Stomach (tissue), 8 donors: ENCODE measurements at regions not wholly inside any gene's neighbourhood (a gene's known extent, or its start where the extent isn't known, plus 50 kb on each side); places are given as distances from the start of the nearest gene placed in this dataset.

Experiments
- DNase-seq, 2 donors: peaks; one replicate each; pipeline versions ENCODE4 v3.0.0 to v3.0.0-alpha.2; 2013 to 2019
- H3K27ac ChIP-seq, 5 donors: fragments of 200-600 bp in 4 of 5; sonication (generic) in 4 of 5; one replicate each; pipeline ENCODE4 v1.5.1; 2013 to 2019; ENCODE audit warnings: mild to moderate bottlenecking in 1 of 5, moderate library complexity in 1 of 5
- H3K27me3 ChIP-seq, 3 donors: fragments of 200-600 bp; sonication (generic); one replicate each; pipeline ENCODE4 v1.5.1; 2017 to 2019; ENCODE audit warnings: mixed run types in 1 of 3
- H3K36me3 ChIP-seq, 4 donors: fragments of 200-600 bp; sonication (generic); 1 replicate in 3 of 4; 2 replicates in 1 of 4; pipeline ENCODE4 v1.5.1; 2016 to 2019
- H3K4me1 ChIP-seq, 4 donors: fragments of 200-600 bp; sonication (generic); one replicate each; pipeline ENCODE4 v1.5.1; 2016 to 2019
- H3K4me3 ChIP-seq, 4 donors: fragments of 200-600 bp; sonication (generic) in 3 of 4; one replicate each; pipeline ENCODE4 v1.5.1; 2016 to 2019; ENCODE audit warnings: mild to moderate bottlenecking in 1 of 4
- H3K9me3 ChIP-seq, 4 donors: fragments of 200-600 bp; sonication (generic); one replicate each; pipeline ENCODE4 v1.5.1; 2016 to 2019
- EP300 ChIP-seq: sonication (generic); formaldehyde crosslinking; IDR thresholded peaks from one replicate; pipeline ENCODE4 v1.6.1; 2017; ENCODE audit warnings: antibody characterized with exemption
- POLR2A ChIP-seq, 4 donors: fragments of 450-650 bp; IDR thresholded peaks; one replicate each; pipeline ENCODE4 v1.6.1; 2016; ENCODE audit warnings: antibody characterized with exemption in 4 of 4, control low read depth in 2 of 4, mild to moderate bottlenecking in 1 of 4, moderate library complexity in 1 of 4
- POLR2AphosphoS5 ChIP-seq, 3 donors: sonication (generic); formaldehyde crosslinking; IDR thresholded peaks; one replicate each; pipeline ENCODE4 v1.6.1; 2016; ENCODE audit warnings: antibody characterized with exemption in 3 of 3
- WGBS, 5 donors: extraction: QIAGEN DNeasy Blood & Tissue Kit in 3 of 5; methylation state at CpG; one replicate each; pipeline versions ENCODE4 v1.1.5 to v1.1.7; 2013 to 2018; 5-methylcytosine and 5-hydroxymethylcytosine counted together
- intact Hi-C: fragments of 100-400 bp; cut with DNase I; formaldehyde crosslinking; loops from one replicate; pipeline ENCODE4 v1.15.1; 2023; ENCODE audit warnings: low total_unique reads
- TF ChIP-seq, protein P1 (sequence below), 7 experiments: fragments of 450-650 bp in 4 of 7; fragments of 200-600 bp in 3 of 7; sonication (generic) in 3 of 7; IDR thresholded peaks; one replicate each; pipeline ENCODE4 v1.5.1; 2016 to 2019; ENCODE audit warnings: antibody characterized with exemption in 7 of 7, control low read depth in 2 of 7, mild to moderate bottlenecking in 1 of 7
- donor health status: healthy with polysubstance abuse.
- donor health status: Bipolar disorder and iron deficiency.
- donor health status: healthy.

GRCh38 chr10:4252701-4253100 lies 467.7 kb upstream of the KLF6 start:
- no peak for DNase-seq
- Histone ChIP-seq H3K4me1 (peaks cover 0 to under 1% (median 0%) of the 10 kb centered on the region in 4 donors), H3K9me3 (no peaks in the 10 kb centered on the region), H3K27ac (no peak overlapping the region), H3K27me3 (no peaks in the 10 kb centered on the region), H3K4me3 (no peak overlapping the region), H3K36me3 (no peaks in the 10 kb centered on the region)
- WGBS, 5 donors, result 88 to 99% (median 95%) methylated on average over 2 of the region's 2 CpGs
- intact Hi-C loops, result no loop called here
- TF ChIP-seq POLR2A (IDR thresholded peaks at IDR 0.05) (no peak), EP300 (no peak), POLR2AphosphoS5 (IDR thresholded peaks at IDR 0.05) (no peak)
- TF ChIP-seq, protein P1, sequence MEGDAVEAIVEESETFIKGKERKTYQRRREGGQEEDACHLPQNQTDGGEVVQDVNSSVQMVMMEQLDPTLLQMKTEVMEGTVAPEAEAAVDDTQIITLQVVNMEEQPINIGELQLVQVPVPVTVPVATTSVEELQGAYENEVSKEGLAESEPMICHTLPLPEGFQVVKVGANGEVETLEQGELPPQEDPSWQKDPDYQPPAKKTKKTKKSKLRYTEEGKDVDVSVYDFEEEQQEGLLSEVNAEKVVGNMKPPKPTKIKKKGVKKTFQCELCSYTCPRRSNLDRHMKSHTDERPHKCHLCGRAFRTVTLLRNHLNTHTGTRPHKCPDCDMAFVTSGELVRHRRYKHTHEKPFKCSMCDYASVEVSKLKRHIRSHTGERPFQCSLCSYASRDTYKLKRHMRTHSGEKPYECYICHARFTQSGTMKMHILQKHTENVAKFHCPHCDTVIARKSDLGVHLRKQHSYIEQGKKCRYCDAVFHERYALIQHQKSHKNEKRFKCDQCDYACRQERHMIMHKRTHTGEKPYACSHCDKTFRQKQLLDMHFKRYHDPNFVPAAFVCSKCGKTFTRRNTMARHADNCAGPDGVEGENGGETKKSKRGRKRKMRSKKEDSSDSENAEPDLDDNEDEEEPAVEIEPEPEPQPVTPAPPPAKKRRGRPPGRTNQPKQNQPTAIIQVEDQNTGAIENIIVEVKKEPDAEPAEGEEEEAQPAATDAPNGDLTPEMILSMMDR (IDR thresholded peaks at IDR 0.05), result no peak

- Histone ChIP-seq H3K36me3 (no peaks in the 10 kb centered on the region), H3K27ac (no peak overlapping the region), H3K9me3 (no peaks in the 10 kb centered on the region), H3K4me1 (peaks cover 0 to 7% (median 3%) of the 10 kb centered on the region in 4 donors), H3K27me3 (no peaks in the 10 kb centered on the region), H3K4me3 (no peak overlapping the region)
- TF ChIP-seq POLR2A (IDR thresholded peaks at IDR 0.05) (no peak), POLR2AphosphoS5 (IDR thresholded peaks at IDR 0.05) (no peak), EP300 (no peak)
- TF ChIP-seq, protein P1 (IDR thresholded peaks at IDR 0.05), result no peak
- WGBS, 5 donors, result 89 to 97% (median 94%) methylated on average over 2 of the region's 2 CpGs
- intact Hi-C loops, result no loop called here
- no peak for DNase-seq
Measured at GRCh38 chr10:4250587-4250887, 465.5 kb upstream of the KLF6 start.

DNA sequence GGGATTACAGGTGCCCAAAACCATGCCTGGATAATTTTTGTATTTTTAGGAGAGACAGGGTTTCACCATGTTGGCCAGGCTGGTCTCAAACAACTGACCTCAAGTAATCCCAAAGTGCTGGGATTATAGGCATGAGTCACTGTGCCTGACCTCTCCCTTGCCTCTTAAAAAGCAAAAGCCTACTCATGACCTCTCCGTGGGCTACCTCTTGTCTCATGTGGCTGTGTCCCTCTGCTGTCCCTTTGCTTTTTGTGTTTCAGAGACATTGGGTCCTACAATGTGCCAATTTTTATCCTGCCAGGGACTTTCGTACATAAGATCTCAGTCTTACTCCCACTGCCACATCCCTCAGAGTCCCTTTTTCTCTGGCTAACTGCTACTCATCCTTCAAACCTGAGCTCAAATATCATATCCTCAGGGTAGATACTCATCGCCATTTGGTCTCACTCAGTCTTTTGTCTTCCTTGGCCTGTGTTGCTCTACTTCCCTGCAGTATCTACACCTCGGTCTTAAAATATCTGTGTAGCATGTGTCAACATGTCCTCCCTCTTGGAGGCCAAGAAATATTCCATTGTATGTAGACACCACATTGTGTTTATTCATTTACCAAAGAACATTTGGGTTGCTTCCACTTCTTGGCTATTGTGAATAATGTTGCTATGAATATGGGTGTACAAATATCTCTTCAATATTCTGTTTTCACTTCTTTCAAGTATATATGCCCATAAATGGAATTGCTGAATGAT lies 465.0 kb upstream of the KLF6 start:
- peaks cover 0 to 7% (median 3%) of the 10 kb centered on the region in 4 donors for H3K4me1 ChIP-seq
- DNase-seq, result no peak
- H3K36me3 ChIP-seq, result no peaks in the 10 kb centered on the region
- no peaks in the 10 kb centered on the region for H3K27me3 ChIP-seq
- no peak for TF ChIP-seq POLR2A (IDR thresholded peaks at IDR 0.05)
- TF ChIP-seq, protein P1 (IDR thresholded peaks at IDR 0.05), result no peak
- no peak for TF ChIP-seq POLR2AphosphoS5 (IDR thresholded peaks at IDR 0.05)
- no peak for TF ChIP-seq EP300
- 85 to 88% (median 86%) methylated on average over 4 of the region's 4 CpGs for whole genome bisulfite sequencing, 5 donors
- H3K9me3 ChIP-seq, result no peaks in the 10 kb centered on the region
- intact Hi-C loops, result no loop called here
- no peak overlapping the region for H3K27ac ChIP-seq
- H3K4me3 ChIP-seq, result no peak overlapping the region

DNA sequence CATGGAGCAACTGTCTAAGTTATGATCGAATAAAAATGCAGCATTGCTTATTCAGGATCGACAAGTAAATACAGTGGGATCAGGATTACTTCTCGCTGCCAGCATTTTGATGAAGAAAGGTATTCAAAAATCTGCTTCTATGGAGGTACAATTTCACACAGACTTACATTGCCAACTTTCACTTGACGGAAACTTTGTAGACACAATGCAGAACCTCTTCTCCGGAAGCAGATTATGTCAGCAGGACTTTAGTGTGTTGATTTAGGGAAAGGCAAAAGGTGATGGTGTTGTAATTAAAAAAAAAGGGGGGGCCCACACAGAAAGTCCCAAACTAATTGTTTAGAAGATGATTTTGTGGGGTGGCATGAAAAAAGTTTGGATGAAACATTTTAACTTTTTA lies 462.4 kb upstream of the KLF6 start:
- Histone ChIP-seq H3K36me3 (no peaks in the 10 kb centered on the region), H3K27me3 (no peaks in the 10 kb centered on the region), H3K4me3 (no peak overlapping the region), H3K9me3 (no peaks in the 10 kb centered on the region), H3K27ac (peak overlapping the region in 4 of 5 donors; percentile 11 to 60 (median 42)), H3K4me1 (peaks cover 4 to 22% (median 12%) of the 10 kb centered on the region in 4 donors)
- intact Hi-C loops, result no loop called here
- 77 to 91% (median 90%) methylated on average over 5 of the region's 5 CpGs for WGBS, 5 donors
- DNase-seq, result no peak
- TF ChIP-seq EP300, result no peak
- TF ChIP-seq, protein P1 (IDR thresholded peaks at IDR 0.05), result no peak
